Prostate gland (tissue), 2 donors: ENCODE measurements at regions not wholly inside any gene's neighbourhood (a gene's known extent, or its start where the extent isn't known, plus 50 kb on each side); places are given as distances from the start of the nearest gene placed in this dataset.

Experiments
- CTCF ChIP-seq, 4 experiments: fragments of 200-600 bp in 2 of 4; fragments of 450-650 bp in 2 of 4; sonication (generic) in 2 of 4; IDR thresholded peaks; 1 replicate in 3 of 4; 2 replicates in 1 of 4; pipeline ENCODE4 v1.5.1; 2016 to 2019; ENCODE audit warnings: antibody characterized with exemption in 4 of 4, mild to moderate bottlenecking in 2 of 4, moderate library complexity in 2 of 4
- POLR2A ChIP-seq: fragments of 450-650 bp; IDR thresholded peaks from one replicate; pipeline ENCODE4 v1.6.1; 2016; ENCODE audit warnings: antibody characterized with exemption, mild to moderate bottlenecking
- POLR2AphosphoS5 ChIP-seq: sonication (generic); formaldehyde crosslinking; IDR thresholded peaks from one replicate; pipeline ENCODE4 v1.6.1; 2017; ENCODE audit warnings: antibody characterized with exemption

GRCh38 chr5:155711882-155712281 lies 615.1 kb upstream of the SGCD start:
- TF ChIP-seq POLR2AphosphoS5 (no peak), CTCF (IDR thresholded peaks at IDR 0.05) (no peak), POLR2A (no peak)
